Dendritic cell treated with granulocyte-macrophage colony-stimulating factor and Interleukin-4, amounts not matched to agents 40 ng/mL and 50 ng/mL, for 4 days (primary cell): ENCODE measurements at regions not wholly inside any gene's neighbourhood (a gene's known extent, or its start where the extent isn't known, plus 50 kb on each side); places are given as distances from the start of the nearest gene placed in this dataset.

Experiments
- H3K27ac Mint-ChIP-seq: one replicate; pipeline ENCODE4 v1.8.0; 2022; ENCODE audit warnings: mild to moderate bottlenecking, mixed read lengths
- H3K27me3 Mint-ChIP-seq: one replicate; pipeline ENCODE4 v1.8.0; 2022; ENCODE audit warnings: mild to moderate bottlenecking, mixed read lengths
- H3K36me3 Mint-ChIP-seq: one replicate; pipeline ENCODE4 v1.8.0; 2022; ENCODE audit warnings: low read depth, mixed read lengths
- H3K4me1 Mint-ChIP-seq: one replicate; pipeline ENCODE4 v1.8.0; 2022; ENCODE audit warnings: low read depth, mixed read lengths
- H3K4me3 Mint-ChIP-seq: one replicate; pipeline ENCODE4 v1.8.0; 2022; ENCODE audit warnings: mild to moderate bottlenecking, moderate library complexity, mixed read lengths
- H3K9me3 Mint-ChIP-seq: one replicate; pipeline ENCODE4 v1.8.0; 2022; ENCODE audit warnings: mixed read lengths
- intact Hi-C: fragments of 100-400 bp; cut with micrococcal nuclease; formaldehyde crosslinking; loops from one replicate; pipeline ENCODE4 v1.15.0; 2022

- Mint-ChIP-seq H3K9me3 (no peaks in the 10 kb centered on the region), H3K27ac (no peak overlapping the region), H3K27me3 (no peaks in the 10 kb centered on the region), H3K4me1 (peaks cover 9% of the 10 kb centered on the region), H3K36me3 (no peaks in the 10 kb centered on the region), H3K4me3 (no peak overlapping the region)
- intact Hi-C loops, result no loop called here
Measured at GRCh38 chr3:113158171-113158570, 53.2 kb upstream of the BOC start.
